ENCODE measurements at regions not wholly inside any gene's neighbourhood (a gene's known extent, or its start where the extent isn't known, plus 50 kb on each side); places are given as distances from the start of the nearest gene placed in this dataset.

DNA sequence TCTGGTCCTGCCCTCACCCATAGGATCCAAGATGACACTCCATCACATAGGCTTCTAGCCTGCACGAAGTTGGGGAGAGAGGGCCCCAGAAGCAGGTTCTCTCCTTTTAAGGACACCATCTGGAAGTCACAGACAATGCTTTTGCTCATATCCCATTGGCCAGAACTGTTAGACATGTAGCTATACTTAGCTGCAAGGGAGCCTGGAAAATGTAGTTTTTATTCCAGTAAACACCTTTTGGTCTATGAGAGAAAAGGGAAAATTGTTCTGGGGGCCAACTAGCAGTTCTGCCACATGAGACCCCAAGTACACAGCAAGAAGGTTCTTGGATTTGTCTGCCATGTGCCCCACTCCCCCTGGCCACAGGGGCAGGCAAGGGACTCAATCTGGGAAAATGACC lies 206.1 kb downstream of the ZFP36L2 start:
- no peaks in the 10 kb centered on the region for H3K27me3 ChIP-seq (replicated peaks)
- no peaks in the 10 kb centered on the region for H3K36me3 ChIP-seq
- no peaks in the 10 kb centered on the region for H3K9me3 ChIP-seq (replicated peaks)
- no peak overlapping the region for H3K27ac ChIP-seq
- no peak for DNase-seq (ENCODE audit: low read depth in 1 of 2, low spot score in 2 of 2)
- no peak overlapping the region for H3K4me3 ChIP-seq
- peaks cover 13% of the 10 kb centered on the region for H3K4me1 ChIP-seq (replicated peaks)

DNA sequence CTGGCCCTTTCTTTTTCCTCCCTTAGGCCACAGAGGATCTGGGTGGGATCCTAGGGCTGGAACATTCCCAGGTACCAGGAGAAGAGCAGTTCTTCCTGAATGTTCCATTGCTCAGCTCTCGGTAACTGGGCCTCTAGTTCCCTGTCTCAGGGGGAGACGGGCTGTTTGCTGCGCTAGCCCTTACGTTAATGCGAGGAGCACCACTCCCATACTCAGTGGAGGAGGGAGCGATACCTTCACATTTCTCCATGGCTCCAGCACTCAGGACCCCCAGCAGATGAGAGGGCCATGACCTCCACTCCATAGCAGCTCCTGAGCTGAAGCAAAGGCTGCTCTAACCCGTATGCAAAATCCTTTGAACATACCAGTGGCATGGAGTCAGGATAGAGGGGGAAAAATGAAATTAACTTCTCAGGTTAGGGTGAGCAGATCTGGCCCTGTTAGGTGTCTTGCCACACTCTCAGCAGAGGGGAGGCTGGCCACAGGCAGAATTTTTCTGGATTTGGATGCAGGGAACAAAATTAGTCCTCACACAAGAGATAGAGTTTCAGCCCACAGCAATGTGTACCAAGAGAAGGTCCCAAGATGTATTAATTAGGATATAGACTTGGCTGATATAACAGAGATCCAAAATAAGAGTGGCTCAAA lies 206.7 kb downstream of the ZFP36L2 start:
- DNase-seq (ENCODE audit: low read depth in 1 of 2, low spot score in 2 of 2): no peak
- Histone ChIP-seq H3K9me3 (replicated peaks) (no peaks in the 10 kb centered on the region), H3K27me3 (replicated peaks) (no peaks in the 10 kb centered on the region), H3K4me1 (replicated peaks) (peaks cover 9% of the 10 kb centered on the region), H3K27ac (no peak overlapping the region), H3K36me3 (no peaks in the 10 kb centered on the region), H3K4me3 (no peak overlapping the region)

DNA sequence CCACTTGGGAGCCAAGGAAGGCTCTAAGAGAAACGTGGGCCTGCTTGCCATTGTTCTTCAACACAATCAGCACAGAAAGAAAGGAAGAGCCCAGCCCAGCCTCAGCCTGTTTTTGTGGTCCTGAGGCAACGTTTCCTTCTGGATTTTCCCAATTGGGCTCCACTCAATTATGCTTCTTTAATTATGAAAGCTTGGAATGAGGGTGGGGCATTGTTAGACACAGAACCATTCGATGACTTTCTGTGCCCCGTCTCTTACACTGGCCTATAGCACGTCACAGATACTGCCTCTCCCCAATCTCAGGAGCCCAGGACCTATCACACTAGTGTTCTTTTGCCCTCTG lies 207.4 kb downstream of the ZFP36L2 start:
- Histone ChIP-seq H3K27ac (no peak overlapping the region), H3K27me3 (replicated peaks) (no peaks in the 10 kb centered on the region), H3K4me1 (replicated peaks) (peaks cover 9% of the 10 kb centered on the region), H3K4me3 (no peak overlapping the region), H3K36me3 (no peaks in the 10 kb centered on the region), H3K9me3 (replicated peaks) (no peaks in the 10 kb centered on the region)
- DNase-seq (ENCODE audit: low read depth in 1 of 2, low spot score in 2 of 2): no peak

DNA sequence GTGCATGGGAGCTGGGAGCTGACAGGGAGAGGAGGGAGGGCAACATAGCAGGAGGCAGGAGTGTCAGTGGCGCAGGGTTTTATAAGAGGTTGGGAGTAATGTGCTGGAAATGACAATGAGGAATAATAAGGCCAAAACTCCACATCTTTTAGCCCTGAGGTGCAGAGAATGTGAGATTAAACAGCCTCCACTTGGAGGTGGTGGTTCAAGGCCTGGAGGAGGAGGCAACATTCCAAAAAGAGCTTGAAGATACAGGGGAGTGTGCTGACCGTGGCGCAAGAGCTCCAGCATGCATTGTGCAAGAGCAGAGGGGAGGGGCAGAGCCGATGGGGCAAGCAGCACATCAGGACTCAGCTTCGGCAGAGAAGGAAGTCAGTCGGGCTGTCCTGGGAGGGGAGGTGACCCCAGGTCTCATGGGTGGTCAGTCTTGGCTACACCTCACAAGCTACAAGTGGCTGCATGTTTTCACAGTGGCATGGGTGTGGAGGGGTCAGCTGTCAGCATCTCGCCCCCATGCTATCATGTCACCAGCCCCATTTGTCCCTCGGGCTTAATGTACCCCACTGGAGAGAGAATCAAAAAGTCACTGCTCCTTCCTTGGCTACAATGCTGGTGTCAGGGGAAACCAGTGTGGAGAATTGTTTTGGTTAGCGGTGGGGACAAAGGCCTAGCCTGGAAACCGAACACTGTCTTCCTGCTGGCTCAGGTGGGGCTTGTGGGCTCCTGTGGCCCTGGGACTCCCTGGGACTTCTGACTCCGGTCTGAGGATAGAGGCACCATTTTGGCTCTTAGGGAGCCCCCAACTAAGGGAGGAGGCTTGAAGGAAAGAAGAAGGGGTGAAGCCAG lies 208.0 kb downstream of the ZFP36L2 start:
- H3K27me3 ChIP-seq (replicated peaks): no peaks in the 10 kb centered on the region
- H3K4me1 ChIP-seq (replicated peaks): peaks cover 13% of the 10 kb centered on the region
- H3K9me3 ChIP-seq (replicated peaks): no peaks in the 10 kb centered on the region
- H3K36me3 ChIP-seq: no peaks in the 10 kb centered on the region
- no peak overlapping the region for H3K4me3 ChIP-seq
- no peak overlapping the region for H3K27ac ChIP-seq
- no peak for DNase-seq (ENCODE audit: low read depth in 1 of 2, low spot score in 2 of 2)

DNA sequence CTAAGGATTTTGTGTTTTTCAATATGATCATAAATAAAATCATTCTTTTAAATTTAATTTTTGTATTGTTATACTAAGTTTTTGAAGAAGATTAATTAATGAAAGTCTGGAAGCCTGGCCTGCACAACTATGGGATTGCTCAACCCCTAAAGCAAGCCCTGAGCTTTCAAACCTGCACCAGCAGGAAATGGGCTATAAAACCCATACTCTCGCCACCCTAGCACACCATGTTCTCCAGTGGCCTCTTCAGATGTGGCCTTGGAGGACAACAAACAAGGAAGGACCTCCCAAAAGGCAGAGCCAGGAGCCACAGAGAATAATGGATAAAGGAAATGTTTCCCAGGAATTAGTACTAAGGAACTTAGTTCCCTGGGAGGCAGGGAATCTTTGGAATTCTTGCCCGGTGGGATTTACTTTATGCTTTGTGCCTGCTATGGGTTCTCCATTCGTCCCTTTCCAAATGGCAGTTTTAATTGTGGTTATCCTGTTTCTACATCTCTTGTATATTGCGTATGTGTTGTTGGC lies 212.5 kb downstream of the ZFP36L2 start:
- no peak overlapping the region for H3K4me3 ChIP-seq
- no peaks in the 10 kb centered on the region for H3K36me3 ChIP-seq
- H3K9me3 ChIP-seq (replicated peaks): no peaks in the 10 kb centered on the region
- H3K27ac ChIP-seq: peak overlapping the region; percentile 43; the same call in 1 of the 2 replicates
- peak in 1 of 2 experiments; percentile 78 for DNase-seq (ENCODE audit: low read depth in 1 of 2, low spot score in 2 of 2)
- H3K4me1 ChIP-seq (replicated peaks): peaks cover 34% of the 10 kb centered on the region
- H3K27me3 ChIP-seq (replicated peaks): no peaks in the 10 kb centered on the region

DNA sequence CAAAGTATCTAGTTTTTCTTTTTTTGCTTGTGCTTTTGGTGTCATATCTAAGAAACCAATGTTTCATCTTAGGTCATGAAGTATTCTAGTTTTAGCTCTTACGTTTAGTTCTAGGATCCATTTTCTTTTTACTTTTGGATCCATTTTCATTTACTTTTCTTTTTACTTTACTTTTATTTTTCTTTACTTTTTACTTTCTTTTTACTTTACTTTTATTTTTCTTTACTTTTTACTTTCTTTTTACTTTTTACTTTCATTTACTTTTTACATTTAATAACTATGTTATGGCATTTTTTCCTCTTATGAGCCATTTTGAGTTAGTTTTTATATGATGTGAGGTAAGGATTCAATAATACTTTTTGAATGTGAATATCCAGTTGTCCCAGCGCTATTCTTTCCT lies 213.4 kb downstream of the ZFP36L2 start:
- Histone ChIP-seq H3K36me3 (no peaks in the 10 kb centered on the region), H3K9me3 (replicated peaks) (peaks cover 2% of the 10 kb centered on the region), H3K4me1 (replicated peaks) (peaks cover 34% of the 10 kb centered on the region), H3K27ac (no peak overlapping the region), H3K27me3 (replicated peaks) (no peaks in the 10 kb centered on the region), H3K4me3 (no peak overlapping the region)
- DNase-seq (ENCODE audit: low read depth in 1 of 2, low spot score in 2 of 2): no peak

DNA sequence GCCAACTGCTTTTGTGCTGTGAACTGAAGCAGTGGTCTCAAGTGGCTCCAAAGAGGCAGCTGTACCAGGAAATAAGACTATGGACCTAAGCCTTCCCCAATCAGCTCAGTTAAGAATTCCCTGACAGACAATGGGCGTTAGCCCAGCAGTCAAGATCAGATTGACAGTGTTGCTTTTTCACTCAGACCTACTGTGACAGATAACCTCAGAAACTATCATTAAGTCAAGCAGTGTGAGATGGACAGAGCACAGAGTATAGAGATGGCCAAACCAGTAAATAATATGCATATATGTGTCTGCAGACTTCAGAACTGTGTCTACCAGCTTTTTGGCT lies 215.3 kb downstream of the ZFP36L2 start:
- H3K4me1 ChIP-seq (replicated peaks): peaks cover 34% of the 10 kb centered on the region
- no peaks in the 10 kb centered on the region for H3K27me3 ChIP-seq (replicated peaks)
- DNase-seq (ENCODE audit: low read depth in 1 of 2, low spot score in 2 of 2): no peak
- H3K36me3 ChIP-seq: no peaks in the 10 kb centered on the region
- peaks cover 5% of the 10 kb centered on the region for H3K9me3 ChIP-seq (replicated peaks)
- no peak overlapping the region for H3K4me3 ChIP-seq
- H3K27ac ChIP-seq: peak overlapping the region; percentile 11; the same call in 1 of the 2 replicates

DNA sequence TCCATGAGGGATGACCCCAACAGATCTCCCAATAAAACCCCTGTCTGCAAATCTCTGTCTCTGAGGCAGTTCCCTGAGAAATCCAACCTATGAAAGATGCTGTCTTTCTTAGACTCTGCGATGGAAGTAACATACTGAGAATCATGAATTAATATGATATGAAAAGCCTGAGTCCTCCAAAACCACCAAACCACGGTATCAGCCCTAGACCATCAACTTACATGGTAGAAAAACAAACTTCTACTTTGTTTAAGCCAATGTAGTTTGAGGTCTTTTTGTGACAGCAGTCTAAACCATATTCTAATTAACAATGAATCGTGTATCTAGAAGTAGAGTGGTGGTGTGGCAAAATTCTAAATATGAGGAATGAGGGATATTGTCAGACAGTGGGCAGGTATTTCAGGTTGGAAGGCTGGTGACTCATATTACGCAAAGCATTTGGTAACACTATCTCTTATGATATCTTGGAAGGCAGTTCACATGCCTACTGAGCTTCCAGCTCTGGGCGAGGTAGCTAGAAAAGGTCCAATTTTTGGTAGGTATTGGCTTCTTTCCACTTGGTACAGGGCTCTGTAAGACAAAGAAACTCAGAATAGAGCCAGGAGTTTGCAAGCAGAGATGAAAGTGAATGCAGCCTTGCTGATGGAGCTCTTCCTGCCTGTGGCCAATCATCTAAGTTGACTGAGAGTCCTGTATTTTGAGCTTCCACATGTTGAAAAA lies 215.8 kb downstream of the ZFP36L2 start:
- H3K27ac ChIP-seq: peak overlapping the region; percentile 11; the same call in 1 of the 2 replicates
- H3K27me3 ChIP-seq (replicated peaks): no peaks in the 10 kb centered on the region
- no peaks in the 10 kb centered on the region for H3K36me3 ChIP-seq
- H3K4me1 ChIP-seq (replicated peaks): peaks cover 34% of the 10 kb centered on the region
- no peak overlapping the region for H3K4me3 ChIP-seq
- peaks cover 5% of the 10 kb centered on the region for H3K9me3 ChIP-seq (replicated peaks)
- no peak for DNase-seq (ENCODE audit: low read depth in 1 of 2, low spot score in 2 of 2)

DNA sequence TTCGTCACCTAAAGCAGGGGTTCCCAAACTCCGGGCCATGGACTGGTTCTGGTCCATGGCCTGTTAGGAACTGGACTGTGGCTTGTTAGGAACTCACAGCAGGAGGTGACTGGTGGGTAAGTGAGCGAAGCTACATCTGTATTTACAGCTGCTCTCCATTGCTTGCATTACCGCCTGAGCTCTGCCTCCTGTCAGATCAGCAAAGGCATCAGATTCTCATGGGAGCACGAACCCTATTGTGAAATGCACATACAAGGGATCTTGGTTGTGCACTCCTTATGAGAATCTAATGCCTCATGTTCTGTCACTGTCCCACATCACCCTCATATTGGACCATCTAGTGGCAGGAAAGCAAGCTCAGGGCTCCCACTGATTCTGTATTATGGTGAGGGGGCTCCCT lies 217.0 kb downstream of the ZFP36L2 start:
- no peak for DNase-seq (ENCODE audit: low read depth in 1 of 2, low spot score in 2 of 2)

DNA sequence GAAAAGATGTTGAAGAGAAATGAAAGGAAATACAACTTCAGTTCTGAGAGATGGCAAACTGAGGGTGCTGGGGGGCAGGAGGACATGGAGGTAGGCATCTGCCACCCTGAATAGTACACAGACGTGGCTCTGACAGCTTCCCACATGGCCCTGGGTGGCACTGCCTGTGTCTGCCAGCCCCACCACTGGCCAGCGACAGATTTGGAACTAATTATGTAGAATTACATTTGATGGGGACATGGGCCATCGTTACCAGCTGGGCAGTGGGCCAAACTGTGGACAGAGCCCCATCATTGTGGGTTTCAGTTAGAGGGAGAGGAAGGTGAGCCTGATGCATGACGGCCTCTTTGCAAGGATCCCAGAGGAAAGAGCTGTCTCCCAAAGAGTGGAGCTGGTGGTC lies 216.0 kb upstream of the HAAO start:
- Histone ChIP-seq H3K9me3 (replicated peaks) (peaks cover 5% of the 10 kb centered on the region), H3K4me3 (no peak overlapping the region), H3K4me1 (replicated peaks) (peaks cover 21% of the 10 kb centered on the region), H3K36me3 (no peaks in the 10 kb centered on the region), H3K27me3 (replicated peaks) (no peaks in the 10 kb centered on the region), H3K27ac (no peak overlapping the region)
- DNase-seq (ENCODE audit: low read depth in 1 of 2, low spot score in 2 of 2): no peak

More for the DNA sequence above, 217.0 kb downstream of the ZFP36L2 start:
- Histone ChIP-seq H3K9me3 (replicated peaks) (peaks cover 5% of the 10 kb centered on the region), H3K36me3 (no peaks in the 10 kb centered on the region), H3K27me3 (replicated peaks) (no peaks in the 10 kb centered on the region), H3K4me1 (replicated peaks) (peaks cover 30% of the 10 kb centered on the region), H3K27ac (no peak overlapping the region), H3K4me3 (no peak overlapping the region)

DNA sequence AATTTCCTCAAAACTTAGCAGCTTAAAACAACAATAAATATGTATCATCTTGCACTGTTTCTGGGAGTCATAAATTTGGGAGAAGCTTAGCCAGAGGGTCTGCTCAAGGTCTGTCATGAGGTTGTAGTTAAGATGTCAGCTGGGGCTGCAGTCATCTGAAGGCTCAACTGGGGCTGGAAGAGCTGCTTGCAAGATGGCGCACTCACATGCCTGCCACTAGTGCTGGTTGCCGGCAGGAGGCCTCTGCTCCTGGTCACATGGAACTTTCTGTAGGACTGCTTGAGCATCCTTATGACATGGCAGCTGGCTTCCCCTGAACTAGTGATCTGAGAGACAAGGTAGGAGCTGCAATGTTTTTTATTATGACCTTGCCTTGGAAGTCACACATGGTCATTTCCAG lies 215.5 kb upstream of the HAAO start:
- no peaks in the 10 kb centered on the region for H3K27me3 ChIP-seq (replicated peaks)
- H3K36me3 ChIP-seq: no peaks in the 10 kb centered on the region
- DNase-seq (ENCODE audit: low read depth in 1 of 2, low spot score in 2 of 2): no peak
- no peak overlapping the region for H3K27ac ChIP-seq
- peaks cover 5% of the 10 kb centered on the region for H3K9me3 ChIP-seq (replicated peaks)
- peaks cover 18% of the 10 kb centered on the region for H3K4me1 ChIP-seq (replicated peaks)
- no peak overlapping the region for H3K4me3 ChIP-seq

DNA sequence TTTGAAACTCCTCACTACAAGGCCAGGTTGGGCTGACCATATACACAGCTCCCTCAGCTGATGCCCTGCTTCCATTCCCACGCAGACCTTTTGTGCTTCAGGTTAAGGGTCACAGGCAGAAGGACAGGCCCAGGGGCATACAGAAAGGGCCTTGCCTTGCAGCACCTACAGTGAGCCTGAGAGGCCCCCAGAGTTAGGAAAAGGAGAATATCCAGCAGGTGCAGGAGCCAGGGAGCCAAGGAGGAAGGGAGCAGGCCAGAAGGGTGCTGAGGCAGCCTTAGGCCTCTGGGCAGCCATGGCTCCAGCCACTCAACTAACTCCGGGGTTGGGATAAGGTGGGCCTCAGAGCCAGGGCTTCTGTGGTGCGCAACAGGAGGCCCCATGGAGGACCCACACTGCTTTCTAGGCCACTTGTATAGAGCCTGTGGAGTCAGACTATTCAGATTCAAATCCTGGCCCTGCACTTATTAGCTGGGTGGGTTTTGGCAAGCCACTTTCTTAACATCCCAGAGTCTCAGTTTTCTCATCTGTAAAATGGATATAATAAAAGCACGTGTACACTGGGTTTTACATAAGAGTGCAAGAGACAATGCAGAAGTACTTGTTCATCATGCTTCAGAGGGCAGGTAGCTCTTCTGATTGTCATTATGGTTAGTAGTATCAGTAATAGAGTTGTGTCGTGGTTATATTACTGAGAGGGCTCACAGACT lies 214.6 kb upstream of the HAAO start:
- no peaks in the 10 kb centered on the region for H3K36me3 ChIP-seq
- no peak overlapping the region for H3K27ac ChIP-seq
- peaks cover 18% of the 10 kb centered on the region for H3K4me1 ChIP-seq (replicated peaks)
- H3K9me3 ChIP-seq (replicated peaks): peaks cover 5% of the 10 kb centered on the region
- no peaks in the 10 kb centered on the region for H3K27me3 ChIP-seq (replicated peaks)
- H3K4me3 ChIP-seq: no peak overlapping the region
- no peak for DNase-seq (ENCODE audit: low read depth in 1 of 2, low spot score in 2 of 2)

DNA sequence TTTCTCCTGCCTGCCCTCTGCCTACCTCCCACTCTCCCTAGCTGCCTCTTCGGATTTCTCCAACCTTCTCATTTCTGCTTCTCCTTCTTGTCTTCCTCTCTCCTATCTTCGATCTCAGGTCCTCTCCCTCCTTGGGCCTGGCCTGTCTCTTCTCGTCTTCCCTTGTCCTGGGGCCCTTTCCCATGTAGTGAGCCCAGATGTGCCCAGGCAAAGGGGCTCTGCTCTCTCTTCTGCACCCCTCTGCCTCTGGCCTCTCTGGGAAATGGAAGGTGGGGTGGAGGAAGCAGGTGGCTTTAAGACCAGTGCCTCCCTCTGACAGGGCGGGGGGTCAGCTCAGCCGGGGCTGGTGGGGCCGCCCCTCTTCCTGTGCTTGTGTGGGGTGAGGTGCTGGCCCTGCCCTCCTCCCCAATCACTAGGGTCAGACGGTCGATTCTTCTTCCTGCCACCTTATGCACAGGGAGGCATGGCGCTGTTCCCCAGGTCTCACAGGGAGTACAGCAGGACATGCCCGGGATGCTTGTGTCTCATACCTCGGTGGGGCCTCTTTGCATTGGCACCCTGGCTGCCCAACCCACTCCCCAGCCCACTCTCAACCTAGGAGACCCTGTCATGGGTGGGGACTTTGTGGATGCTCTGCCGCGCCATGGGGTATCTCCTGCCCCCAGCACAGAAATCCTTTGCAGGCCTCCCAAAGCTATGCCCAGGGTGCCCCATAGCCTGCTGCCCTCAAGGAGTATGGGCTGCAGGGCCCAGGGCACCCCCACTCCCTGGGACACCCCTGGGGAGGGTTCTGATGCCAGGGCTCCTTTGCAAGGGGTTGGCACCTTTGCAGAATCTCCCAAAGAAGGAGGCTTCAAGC lies 213.8 kb upstream of the HAAO start:
- Histone ChIP-seq H3K9me3 (replicated peaks) (peaks cover 5% of the 10 kb centered on the region), H3K27me3 (replicated peaks) (no peaks in the 10 kb centered on the region), H3K36me3 (no peaks in the 10 kb centered on the region), H3K27ac (no peak overlapping the region), H3K4me3 (no peak overlapping the region), H3K4me1 (replicated peaks) (peaks cover 18% of the 10 kb centered on the region)
- no peak for DNase-seq (ENCODE audit: low read depth in 1 of 2, low spot score in 2 of 2)
